ENCODE measurements at regions not wholly inside any gene's neighbourhood (a gene's known extent, or its start where the extent isn't known, plus 50 kb on each side); places are given as distances from the start of the nearest gene placed in this dataset.

DNA sequence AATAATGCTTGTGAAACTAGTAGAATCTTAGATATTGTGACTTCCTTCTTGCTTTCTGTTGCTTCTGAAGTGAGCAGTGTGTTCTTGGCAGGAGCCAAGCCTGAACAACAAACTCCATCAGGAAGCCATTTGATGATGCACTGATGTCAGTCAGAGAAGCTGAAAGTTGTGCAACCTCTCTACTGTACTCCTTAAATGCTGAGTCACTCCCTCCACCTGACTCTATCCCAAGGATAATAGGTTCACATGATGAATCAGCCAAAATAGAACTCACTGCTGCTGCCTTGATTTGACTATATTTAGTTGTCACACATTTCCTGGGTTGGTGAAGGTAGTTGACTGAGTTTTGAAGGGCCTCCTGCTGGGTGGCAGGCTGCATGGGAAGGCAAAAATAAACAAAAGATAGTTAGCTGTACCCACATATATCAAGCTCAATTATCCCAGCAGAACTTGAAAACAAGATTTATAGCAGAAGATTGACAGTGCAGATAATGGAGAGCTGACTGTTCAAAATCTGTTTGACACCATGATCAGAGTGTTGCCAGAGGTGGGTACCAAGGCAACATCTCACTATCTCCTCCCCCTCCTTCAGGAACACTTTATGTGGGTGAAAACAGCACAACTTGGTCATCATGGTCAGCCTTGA is 328.4 kb upstream of the DPH6 start:
- TF ChIP-seq, protein P1, sequence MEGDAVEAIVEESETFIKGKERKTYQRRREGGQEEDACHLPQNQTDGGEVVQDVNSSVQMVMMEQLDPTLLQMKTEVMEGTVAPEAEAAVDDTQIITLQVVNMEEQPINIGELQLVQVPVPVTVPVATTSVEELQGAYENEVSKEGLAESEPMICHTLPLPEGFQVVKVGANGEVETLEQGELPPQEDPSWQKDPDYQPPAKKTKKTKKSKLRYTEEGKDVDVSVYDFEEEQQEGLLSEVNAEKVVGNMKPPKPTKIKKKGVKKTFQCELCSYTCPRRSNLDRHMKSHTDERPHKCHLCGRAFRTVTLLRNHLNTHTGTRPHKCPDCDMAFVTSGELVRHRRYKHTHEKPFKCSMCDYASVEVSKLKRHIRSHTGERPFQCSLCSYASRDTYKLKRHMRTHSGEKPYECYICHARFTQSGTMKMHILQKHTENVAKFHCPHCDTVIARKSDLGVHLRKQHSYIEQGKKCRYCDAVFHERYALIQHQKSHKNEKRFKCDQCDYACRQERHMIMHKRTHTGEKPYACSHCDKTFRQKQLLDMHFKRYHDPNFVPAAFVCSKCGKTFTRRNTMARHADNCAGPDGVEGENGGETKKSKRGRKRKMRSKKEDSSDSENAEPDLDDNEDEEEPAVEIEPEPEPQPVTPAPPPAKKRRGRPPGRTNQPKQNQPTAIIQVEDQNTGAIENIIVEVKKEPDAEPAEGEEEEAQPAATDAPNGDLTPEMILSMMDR (IDR thresholded peaks at IDR 0.05) = no peak
- POLR2A ChIA-PET = no interaction called here
- CTCF ChIA-PET = no interaction called here
- H3K36me3 Mint-ChIP-seq (ENCODE audit: low read depth) = no peaks in the 10 kb centered on the region
- H3K4me1 Mint-ChIP-seq (ENCODE audit: low read depth) = no peaks in the 10 kb centered on the region
- H3K27me3 Mint-ChIP-seq = peaks cover 3% of the 10 kb centered on the region
- DNase-seq = no peak
- peaks cover 3% of the 10 kb centered on the region for H3K9me3 Mint-ChIP-seq
- H3K4me3 Mint-ChIP-seq = no peak overlapping the region
- intact Hi-C loops (cut with micrococcal nuclease) = no loop called here
- no peak for ATAC-seq
- H3K27ac Mint-ChIP-seq = no peak overlapping the region

DNA sequence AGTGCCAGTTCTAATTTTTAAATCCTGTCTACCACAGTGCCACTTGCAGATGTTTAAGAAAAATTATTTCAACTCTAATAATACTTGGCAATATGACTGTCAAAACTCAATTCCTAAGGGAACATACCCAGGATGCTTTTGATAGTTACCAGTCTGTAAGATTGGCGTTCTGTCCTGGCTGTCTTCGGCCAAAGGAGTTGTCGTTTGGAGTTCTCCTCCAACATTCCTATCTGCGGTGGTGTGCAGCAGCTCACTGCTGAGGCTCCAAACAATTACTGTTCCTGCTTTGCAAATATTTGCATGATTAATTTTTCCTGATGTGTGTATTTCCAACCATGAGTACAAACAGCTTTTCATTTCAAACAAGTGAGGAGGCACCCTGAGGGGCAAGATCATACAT is 330.8 kb upstream of the DPH6 start:
- TF ChIP-seq, protein P1 (IDR thresholded peaks at IDR 0.05) = no peak
- Mint-ChIP-seq H3K36me3 (ENCODE audit: low read depth) (no peaks in the 10 kb centered on the region), H3K4me1 (ENCODE audit: low read depth) (no peaks in the 10 kb centered on the region), H3K27ac (no peak overlapping the region), H3K27me3 (no peaks in the 10 kb centered on the region), H3K4me3 (no peak overlapping the region), H3K9me3 (peaks cover 3% of the 10 kb centered on the region)
- ATAC-seq (no peak), DNase-seq (no peak)
- ChIA-PET CTCF (no interaction called here), POLR2A (interaction anchor here (0.6 kb wide), 1 partner anchor 279 kb away, joined by 3 read pairs; no protein-coding TSS in a partner anchor)
- intact Hi-C loops (cut with micrococcal nuclease) = no loop called here

DNA sequence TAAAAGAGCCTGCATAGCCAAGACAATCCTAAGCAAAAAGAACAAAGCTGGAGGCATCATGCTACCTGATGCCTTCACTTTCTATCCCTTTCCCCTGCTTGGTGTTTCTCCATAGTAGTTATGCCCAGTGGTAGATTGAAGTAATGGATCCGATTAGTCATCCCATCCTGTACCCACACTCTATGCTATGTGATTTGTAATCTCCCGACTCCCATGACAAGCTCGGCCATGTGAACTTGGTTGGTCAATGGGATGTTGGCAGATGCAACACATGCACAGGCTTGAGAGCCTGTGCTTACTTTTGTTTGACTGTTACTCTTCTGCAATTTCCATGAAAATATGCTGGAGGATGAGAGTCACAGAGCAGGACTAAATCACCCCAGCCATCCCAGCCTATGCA is 334.9 kb upstream of the DPH6 start:
- ChIA-PET CTCF (no interaction called here), POLR2A (no interaction called here)
- TF ChIP-seq, protein P1 (IDR thresholded peaks at IDR 0.05) = no peak
- Mint-ChIP-seq H3K9me3 (peaks cover 3% of the 10 kb centered on the region), H3K4me1 (ENCODE audit: low read depth) (no peaks in the 10 kb centered on the region), H3K27ac (no peak overlapping the region), H3K4me3 (no peak overlapping the region), H3K36me3 (ENCODE audit: low read depth) (no peaks in the 10 kb centered on the region), H3K27me3 (no peaks in the 10 kb centered on the region)
- DNase-seq = no peak
- intact Hi-C loops (cut with micrococcal nuclease) = no loop called here
- no peak for ATAC-seq

DNA sequence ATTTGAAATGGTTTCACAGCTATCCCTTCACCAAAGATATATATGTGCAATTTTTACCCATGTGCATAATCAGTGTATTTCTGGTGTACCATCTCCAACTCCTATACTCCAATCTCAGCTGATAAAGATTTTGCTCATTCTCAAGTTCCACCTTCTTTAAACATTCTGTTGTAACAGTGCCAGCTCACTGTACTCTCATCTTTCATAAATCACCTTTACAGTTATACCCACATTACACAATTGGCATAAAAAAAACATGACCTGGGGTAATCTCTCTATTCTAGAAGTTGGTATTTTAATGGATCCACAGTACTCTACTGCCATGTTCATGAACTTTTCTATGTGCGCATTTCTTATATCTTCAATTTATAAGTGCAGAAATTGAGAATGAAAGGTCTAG is 339.9 kb upstream of the DPH6 start:
- intact Hi-C loops (cut with micrococcal nuclease) = no loop called here
- Mint-ChIP-seq H3K27ac (no peak overlapping the region), H3K27me3 (no peaks in the 10 kb centered on the region), H3K4me3 (no peak overlapping the region), H3K4me1 (ENCODE audit: low read depth) (no peaks in the 10 kb centered on the region), H3K36me3 (ENCODE audit: low read depth) (no peaks in the 10 kb centered on the region), H3K9me3 (no peaks in the 10 kb centered on the region)
- ATAC-seq = no peak
- ChIA-PET CTCF (no interaction called here), POLR2A (no interaction called here)
- no peak for DNase-seq
- TF ChIP-seq, protein P1 (IDR thresholded peaks at IDR 0.05) = no peak

DNA sequence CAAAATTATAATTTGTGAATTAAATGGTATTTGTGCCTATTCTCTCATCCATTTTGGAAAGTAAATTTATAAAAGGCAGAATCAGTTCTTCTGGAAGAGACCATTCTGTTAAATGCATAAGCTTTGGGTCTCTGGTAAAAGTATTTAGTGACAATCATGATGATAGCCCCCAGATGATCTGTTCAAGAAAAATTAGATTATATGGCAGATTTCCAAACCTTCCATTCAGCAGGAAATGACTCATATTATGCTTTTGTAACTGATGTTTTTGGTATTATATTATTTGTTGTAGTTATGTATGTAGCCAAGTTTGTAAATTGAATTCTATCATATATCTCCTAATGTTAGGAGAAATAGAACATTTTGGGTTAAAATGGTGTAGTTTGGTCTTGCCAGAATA is 340.8 kb upstream of the DPH6 start:
- no peaks in the 10 kb centered on the region for H3K27me3 Mint-ChIP-seq
- no peaks in the 10 kb centered on the region for H3K36me3 Mint-ChIP-seq (ENCODE audit: low read depth)
- no peak overlapping the region for H3K27ac Mint-ChIP-seq
- H3K9me3 Mint-ChIP-seq = no peaks in the 10 kb centered on the region
- intact Hi-C loops (cut with micrococcal nuclease) = no loop called here
- ChIA-PET POLR2A (no interaction called here), CTCF (no interaction called here)
- H3K4me1 Mint-ChIP-seq (ENCODE audit: low read depth) = no peaks in the 10 kb centered on the region
- H3K4me3 Mint-ChIP-seq = no peak overlapping the region
- ATAC-seq (no peak), DNase-seq (no peak)
- TF ChIP-seq, protein P1 (IDR thresholded peaks at IDR 0.05) = no peak
